GM21515 (cell line): ENCODE measurements at regions not wholly inside any gene's neighbourhood (a gene's known extent, or its start where the extent isn't known, plus 50 kb on each side); places are given as distances from the start of the nearest gene placed in this dataset.

Experiments used
- ATAC-seq: cut with Tn5 transposase; IDR thresholded peaks from one replicate; pipeline ENCODE4 v1.9.1; 2021; ENCODE audit not compliant: unreplicated experiment

GRCh38 chr13:90402102-90402501 is 945.4 kb upstream of the MIR17HG start:
- ATAC-seq, result no peak

GRCh38 chr13:90402613-90403012 is 944.9 kb upstream of the MIR17HG start:
- no peak for ATAC-seq

GRCh38 chr13:90403330-90404082 is 944.0 kb upstream of the MIR17HG start:
- no peak for ATAC-seq

GRCh38 chr13:90405301-90405700 is 942.2 kb upstream of the MIR17HG start:
- ATAC-seq, result no peak

- ATAC-seq, result no peak
Measured at GRCh38 chr13:90412980-90413379, 934.5 kb upstream of the MIR17HG start.

- ATAC-seq, result no peak
Measured at GRCh38 chr13:90413548-90413947, 933.9 kb upstream of the MIR17HG start.

- ATAC-seq, result no peak
Measured at GRCh38 chr13:90414691-90415596, 932.5 kb upstream of the MIR17HG start.

GRCh38 chr13:90415902-90416301 is 931.6 kb upstream of the MIR17HG start:
- ATAC-seq, result no peak

- no peak for ATAC-seq
Measured at GRCh38 chr13:90416519-90416918, 931.0 kb upstream of the MIR17HG start.

- ATAC-seq, result no peak
Measured at GRCh38 chr13:90416938-90417337, 930.5 kb upstream of the MIR17HG start.

GRCh38 chr13:90420683-90421082 is 926.8 kb upstream of the MIR17HG start:
- no peak for ATAC-seq

- ATAC-seq, result no peak
Measured at GRCh38 chr13:90427322-90428272, 919.9 kb upstream of the MIR17HG start.

- ATAC-seq, result no peak
Measured at GRCh38 chr13:90428522-90429210, 918.8 kb upstream of the MIR17HG start.

- ATAC-seq, result no peak
Measured at GRCh38 chr13:90430127-90430526, 917.4 kb upstream of the MIR17HG start.

GRCh38 chr13:90436697-90437096 is 910.8 kb upstream of the MIR17HG start:
- ATAC-seq, result no peak

GRCh38 chr13:90438576-90438975 is 908.9 kb upstream of the MIR17HG start:
- ATAC-seq, result no peak

- no peak for ATAC-seq
Measured at GRCh38 chr13:90443268-90443667, 904.2 kb upstream of the MIR17HG start.

GRCh38 chr13:90444232-90444631 is 903.3 kb upstream of the MIR17HG start:
- no peak for ATAC-seq

- no peak for ATAC-seq
Measured at GRCh38 chr13:90445179-90445578, 902.3 kb upstream of the MIR17HG start.

- no peak for ATAC-seq
Measured at GRCh38 chr13:90447034-90447733, 900.3 kb upstream of the MIR17HG start.
